IMR-90 (cell line): ENCODE measurements at regions not wholly inside any gene's neighbourhood (a gene's known extent, or its start where the extent isn't known, plus 50 kb on each side); places are given as distances from the start of the nearest gene placed in this dataset.

Source experiments
- BHLHE40 ChIP-seq: fragments of 150-350 bp; IDR thresholded peaks from 2 replicates; pipeline ENCODE4 v1.6.1; 2016; ENCODE audit warnings: mild to moderate bottlenecking, low read depth, low read length
- CEBPB ChIP-seq: IDR thresholded peaks from 2 replicates; pipeline ENCODE4 v1.6.1; 2012; ENCODE audit warnings: low read depth, low read length, improper control_type of control experiment
- FOS ChIP-seq: fragments of 150-350 bp; IDR thresholded peaks from 2 replicates; pipeline ENCODE4 v1.6.1; 2016; ENCODE audit warnings: low read depth, low read length
- MAFK ChIP-seq: IDR thresholded peaks from 2 replicates; pipeline ENCODE4 v1.6.1; 2012; ENCODE audit warnings: low read depth, low read length, improper control_type of control experiment
- MAZ ChIP-seq: IDR thresholded peaks from 2 replicates; pipeline ENCODE4 v1.6.1; 2012; ENCODE audit warnings: low read depth, mild to moderate bottlenecking, low read length, improper control_type of control experiment, moderate library complexity, borderline replicate concordance
- MXI1 ChIP-seq: IDR thresholded peaks from 2 replicates; pipeline ENCODE4 v1.6.1; 2012; ENCODE audit warnings: low read depth, mild to moderate bottlenecking, low read length, moderate library complexity, borderline replicate concordance
- NFE2L2 ChIP-seq: fragments of 150-350 bp; IDR thresholded peaks from 2 replicates; pipeline ENCODE4 v1.6.1; 2016; ENCODE audit warnings: low read depth, mild to moderate bottlenecking, low read length
- POLR2A ChIP-seq: IDR thresholded peaks from 2 replicates; pipeline ENCODE4 v1.6.1; 2012; ENCODE audit warnings: mild to moderate bottlenecking, low read depth, low read length
- RAD21 ChIP-seq: IDR thresholded peaks from 2 replicates; pipeline ENCODE4 v1.6.1; 2012; ENCODE audit warnings: low read length, improper control_type of control experiment
- RCOR1 ChIP-seq: IDR thresholded peaks from 2 replicates; pipeline ENCODE4 v1.6.1; 2012; ENCODE audit warnings: mild to moderate bottlenecking, low read length, improper control_type of control experiment; ENCODE audit not compliant: insufficient replicate concordance
- RFX5 ChIP-seq: IDR thresholded peaks from 2 replicates; pipeline ENCODE4 v1.8.0; 2012; ENCODE audit warnings: low read depth, mild to moderate bottlenecking, low read length, moderate library complexity
- SMC3 ChIP-seq: fragments of 150-350 bp; IDR thresholded peaks from 2 replicates; pipeline ENCODE4 v1.6.1; 2016; ENCODE audit warnings: low read depth, mild to moderate bottlenecking, antibody characterized with exemption, low read length, moderate library complexity
- TF ChIP-seq, protein P1 (sequence below): conservative IDR thresholded peaks from 2 replicates; pipeline ENCODE4 v1.5.1; 2012; ENCODE audit warnings: mild to moderate bottlenecking, low read depth, low read length, improper control_type of control experiment
- TF ChIP-seq, protein P2 (sequence below): fragments of 150-350 bp; IDR thresholded peaks from 2 replicates; pipeline ENCODE4 v1.6.1; 2017; ENCODE audit warnings: mild to moderate bottlenecking, antibody characterized with exemption, low read length, low read depth

DNA sequence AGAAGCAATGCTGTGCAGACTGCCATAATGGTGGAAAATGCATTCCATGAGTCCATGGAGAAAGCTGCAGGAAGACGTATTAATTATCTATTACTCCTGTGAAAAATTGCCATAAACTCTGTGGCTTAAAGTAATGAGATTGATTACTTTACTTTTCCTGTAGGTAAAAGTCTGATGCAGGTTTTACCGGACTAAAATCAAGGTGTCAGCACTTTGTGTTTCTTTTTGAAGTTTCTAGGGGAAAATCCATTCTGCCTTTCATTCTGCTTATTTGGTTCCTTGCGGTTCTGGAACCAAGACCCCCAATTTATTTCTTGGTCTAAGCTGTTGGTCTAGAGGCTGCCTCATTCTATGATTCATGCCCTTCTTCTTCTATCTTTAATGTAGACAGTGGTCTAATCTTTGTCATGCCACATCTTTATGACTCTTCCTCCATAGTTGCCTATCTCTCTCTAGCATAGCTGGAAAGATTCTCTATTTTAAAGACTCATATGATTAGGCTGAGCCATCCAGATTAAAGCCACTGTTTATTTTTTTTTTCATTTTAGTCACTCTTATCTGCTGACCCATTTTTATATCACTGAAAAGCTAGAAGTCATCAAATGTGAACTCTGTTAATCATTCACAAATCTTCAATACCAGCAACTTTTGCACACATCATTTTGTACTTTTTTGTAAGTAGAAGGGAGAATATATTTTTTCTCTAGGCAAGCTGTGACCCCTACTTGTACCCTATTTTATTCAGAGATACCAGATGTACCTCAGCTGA, 2056.4 kb downstream of the PCDH7 start:
- TF ChIP-seq, protein P1, sequence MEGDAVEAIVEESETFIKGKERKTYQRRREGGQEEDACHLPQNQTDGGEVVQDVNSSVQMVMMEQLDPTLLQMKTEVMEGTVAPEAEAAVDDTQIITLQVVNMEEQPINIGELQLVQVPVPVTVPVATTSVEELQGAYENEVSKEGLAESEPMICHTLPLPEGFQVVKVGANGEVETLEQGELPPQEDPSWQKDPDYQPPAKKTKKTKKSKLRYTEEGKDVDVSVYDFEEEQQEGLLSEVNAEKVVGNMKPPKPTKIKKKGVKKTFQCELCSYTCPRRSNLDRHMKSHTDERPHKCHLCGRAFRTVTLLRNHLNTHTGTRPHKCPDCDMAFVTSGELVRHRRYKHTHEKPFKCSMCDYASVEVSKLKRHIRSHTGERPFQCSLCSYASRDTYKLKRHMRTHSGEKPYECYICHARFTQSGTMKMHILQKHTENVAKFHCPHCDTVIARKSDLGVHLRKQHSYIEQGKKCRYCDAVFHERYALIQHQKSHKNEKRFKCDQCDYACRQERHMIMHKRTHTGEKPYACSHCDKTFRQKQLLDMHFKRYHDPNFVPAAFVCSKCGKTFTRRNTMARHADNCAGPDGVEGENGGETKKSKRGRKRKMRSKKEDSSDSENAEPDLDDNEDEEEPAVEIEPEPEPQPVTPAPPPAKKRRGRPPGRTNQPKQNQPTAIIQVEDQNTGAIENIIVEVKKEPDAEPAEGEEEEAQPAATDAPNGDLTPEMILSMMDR = no peak
- TF ChIP-seq FOS (no peak), POLR2A (no peak), CEBPB (no peak), MAZ (no peak), RAD21 (no peak), BHLHE40 (no peak), NFE2L2 (no peak), RCOR1 (no peak), MAFK (peak; percentile 60), SMC3 (no peak), RFX5 (no peak), MXI1 (no peak)
- TF ChIP-seq, protein P2, sequence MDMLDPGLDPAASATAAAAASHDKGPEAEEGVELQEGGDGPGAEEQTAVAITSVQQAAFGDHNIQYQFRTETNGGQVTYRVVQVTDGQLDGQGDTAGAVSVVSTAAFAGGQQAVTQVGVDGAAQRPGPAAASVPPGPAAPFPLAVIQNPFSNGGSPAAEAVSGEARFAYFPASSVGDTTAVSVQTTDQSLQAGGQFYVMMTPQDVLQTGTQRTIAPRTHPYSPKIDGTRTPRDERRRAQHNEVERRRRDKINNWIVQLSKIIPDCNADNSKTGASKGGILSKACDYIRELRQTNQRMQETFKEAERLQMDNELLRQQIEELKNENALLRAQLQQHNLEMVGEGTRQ = no peak
